HG03378 (cell line): ENCODE measurements at regions not wholly inside any gene's neighbourhood (a gene's known extent, or its start where the extent isn't known, plus 50 kb on each side); places are given as distances from the start of the nearest gene placed in this dataset.
A peak's percentile ranks its signal among the peaks of the same experiment; 100 is the strongest.
"Not testable (repeated sequence)": the region's sequence is repeated elsewhere in the genome, so short reads cannot be mapped to it uniquely, and the experiment has no call there.

Experiments used
- ATAC-seq: cut with Tn5 transposase; IDR thresholded peaks from one replicate; pipeline ENCODE4 v1.9.1; 2021; ENCODE audit warnings: mild to moderate bottlenecking, moderate library complexity; ENCODE audit not compliant: unreplicated experiment

DNA sequence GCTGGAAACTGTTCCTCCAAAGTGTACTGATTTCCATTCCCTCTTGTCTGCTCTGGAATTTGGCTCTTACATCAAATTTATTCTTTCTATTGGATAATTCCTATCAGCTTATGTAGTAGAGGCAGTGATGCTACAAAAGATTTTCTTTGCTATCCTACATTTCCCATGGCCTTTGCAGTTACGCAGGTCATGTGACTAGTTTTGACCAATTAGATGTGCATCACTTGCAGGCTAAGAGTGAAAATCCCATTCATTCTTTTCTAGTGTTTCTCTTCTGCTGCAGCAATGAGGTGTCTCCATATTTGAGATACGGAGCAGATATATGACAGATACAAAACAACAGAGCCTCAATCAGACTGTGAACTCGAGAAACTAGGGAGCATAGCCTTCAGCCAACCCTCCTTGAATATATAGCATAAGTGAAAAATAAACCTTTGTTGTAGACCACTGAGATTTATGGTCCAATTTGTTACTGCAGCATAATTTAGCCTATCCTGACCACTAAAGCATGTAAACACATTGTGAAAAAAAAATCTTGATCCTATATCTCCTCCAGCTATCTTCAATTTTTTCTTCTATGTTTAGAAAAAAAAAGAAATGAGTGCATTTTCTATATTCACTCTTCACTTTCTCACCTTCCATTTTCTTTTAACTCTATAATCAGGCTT lies 102.0 kb downstream of the HNMT start:
- no peak for ATAC-seq

DNA sequence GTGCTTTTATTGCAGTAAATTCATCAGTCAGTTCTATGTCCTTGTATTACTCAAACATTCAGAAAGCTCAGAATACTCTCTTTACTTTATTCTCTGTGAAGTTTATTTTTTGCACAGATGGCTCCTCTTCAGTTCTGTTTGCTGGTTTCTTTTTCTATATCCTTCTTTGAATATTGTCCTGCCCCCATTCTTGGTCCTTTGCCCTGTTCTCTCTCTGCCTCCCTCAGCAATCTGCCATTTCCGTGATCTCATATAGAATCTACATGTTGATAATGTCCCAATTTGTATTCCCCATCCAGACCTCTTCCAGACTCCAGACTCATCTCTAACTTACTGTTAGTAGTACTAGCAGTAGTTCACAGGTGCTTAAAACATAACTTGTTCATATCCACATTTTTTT lies 102.6 kb downstream of the HNMT start:
- no peak for ATAC-seq

DNA sequence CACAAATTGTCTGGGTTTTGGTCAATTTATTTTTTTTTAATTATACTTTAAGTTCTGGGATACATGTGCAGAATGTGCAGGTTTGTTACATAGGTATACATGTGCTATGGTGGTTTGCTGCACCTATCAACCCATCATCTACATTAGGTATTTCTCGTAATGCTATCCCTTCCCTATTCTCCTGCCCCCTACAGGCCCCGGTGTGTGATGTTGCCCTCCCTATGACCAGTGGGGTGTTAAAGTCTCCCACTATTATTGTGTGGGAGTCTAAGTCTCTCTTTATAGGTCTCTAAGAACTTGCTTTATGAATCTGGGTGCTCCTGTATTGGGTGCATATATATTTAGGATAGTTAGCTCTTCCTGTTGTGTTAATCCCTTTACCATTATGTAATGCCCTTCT lies 104.4 kb downstream of the HNMT start:
- not testable (repeated sequence) for ATAC-seq

DNA sequence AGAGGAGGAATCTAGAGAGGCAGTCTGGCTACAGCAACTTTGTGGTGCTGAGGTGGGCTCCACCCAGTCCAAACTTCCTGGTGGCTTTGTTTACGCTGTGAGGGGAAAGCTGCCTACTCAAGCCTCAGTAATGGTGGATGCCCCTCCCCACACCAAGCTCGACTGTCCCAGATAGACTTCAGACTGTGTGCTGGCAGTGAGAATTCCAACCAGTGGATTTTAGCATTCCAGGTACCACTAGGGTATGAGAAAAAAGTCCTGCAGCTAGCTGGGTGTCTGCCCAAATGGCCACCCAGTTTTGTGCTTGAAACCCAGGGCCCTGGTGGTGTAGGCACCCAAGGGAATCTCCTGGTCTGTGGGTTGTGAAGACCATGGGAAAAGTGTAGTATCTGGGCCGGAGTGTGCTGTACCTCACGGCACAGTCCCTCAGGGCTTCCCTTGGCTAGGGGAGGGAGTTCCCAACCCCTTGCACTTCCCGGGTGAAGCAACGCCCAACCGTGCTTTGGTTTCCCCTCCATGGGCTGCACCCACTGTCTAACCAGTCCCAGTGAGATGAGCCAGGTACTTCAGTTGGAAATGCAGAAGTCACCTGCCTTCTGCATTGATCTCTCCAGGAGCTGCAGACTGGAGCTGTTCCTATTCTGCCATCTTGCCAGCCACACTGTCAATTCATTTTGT lies 106.9 kb downstream of the HNMT start:
- ATAC-seq = not testable (repeated sequence)

DNA sequence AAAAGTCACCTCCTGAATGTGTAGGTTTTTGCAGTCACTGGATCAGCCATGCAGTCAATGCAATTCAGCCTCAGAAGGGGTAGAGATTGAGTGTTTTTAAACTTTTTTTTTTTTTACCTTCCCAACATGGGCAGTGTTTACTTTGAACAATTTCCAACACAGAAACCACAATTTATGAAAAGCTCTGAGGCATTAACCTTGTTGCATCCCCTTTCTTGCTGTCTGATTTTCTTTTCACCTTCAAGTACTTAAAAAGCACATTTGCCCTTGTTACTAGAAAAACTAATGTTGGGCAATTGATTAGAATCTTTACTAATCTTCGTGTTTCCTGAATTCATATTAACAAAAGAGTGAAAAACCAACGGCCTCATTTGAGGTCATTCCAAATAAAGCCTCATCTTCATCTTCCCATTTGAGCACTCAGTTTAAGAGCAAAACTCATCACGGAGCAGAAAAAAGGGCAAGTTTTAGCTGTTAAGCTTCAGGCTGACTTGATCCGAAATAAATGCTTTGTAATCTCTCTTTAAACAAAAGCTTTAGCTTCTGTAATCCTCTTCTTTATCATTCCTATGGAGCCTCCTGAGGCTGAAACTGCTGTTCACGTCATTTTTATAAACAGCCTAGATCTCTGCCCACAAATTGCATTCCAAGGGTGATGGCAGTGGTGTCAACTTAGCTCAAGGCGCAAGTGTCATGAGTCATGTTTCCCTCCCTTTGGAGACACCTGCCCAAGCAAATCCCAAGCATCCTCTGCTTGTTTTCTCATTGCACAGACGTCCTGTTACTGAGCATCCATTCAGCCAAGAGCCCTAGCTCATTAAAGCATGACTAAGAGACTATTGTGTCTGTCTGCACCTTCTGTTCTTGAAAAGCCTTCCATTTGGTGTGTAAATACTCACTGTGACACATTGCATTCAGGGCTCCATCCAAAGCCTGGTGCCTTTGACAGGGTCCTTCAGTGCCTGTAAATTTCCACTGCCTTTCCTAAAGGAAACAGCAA lies 107.7 kb downstream of the HNMT start:
- no peak for ATAC-seq

DNA sequence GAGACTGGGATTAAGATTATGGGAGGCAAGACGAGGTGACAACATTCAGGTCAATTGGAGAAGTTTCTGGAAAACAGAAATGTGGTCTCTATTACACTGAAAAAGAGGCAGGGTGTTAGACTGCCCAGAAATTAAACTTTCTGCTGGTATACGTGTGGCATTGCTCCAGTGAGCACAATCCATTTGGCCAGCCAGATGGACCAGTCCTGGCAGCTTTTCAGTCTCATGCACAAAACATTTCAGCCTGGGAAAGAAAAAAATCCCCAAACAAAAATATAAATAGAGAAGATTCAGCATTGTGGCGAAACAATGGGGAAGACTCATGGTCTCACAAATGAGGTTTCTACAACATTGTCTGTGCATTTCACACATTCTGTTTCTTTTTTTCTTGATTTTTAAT lies 113.9 kb downstream of the HNMT start:
- no peak for ATAC-seq

DNA sequence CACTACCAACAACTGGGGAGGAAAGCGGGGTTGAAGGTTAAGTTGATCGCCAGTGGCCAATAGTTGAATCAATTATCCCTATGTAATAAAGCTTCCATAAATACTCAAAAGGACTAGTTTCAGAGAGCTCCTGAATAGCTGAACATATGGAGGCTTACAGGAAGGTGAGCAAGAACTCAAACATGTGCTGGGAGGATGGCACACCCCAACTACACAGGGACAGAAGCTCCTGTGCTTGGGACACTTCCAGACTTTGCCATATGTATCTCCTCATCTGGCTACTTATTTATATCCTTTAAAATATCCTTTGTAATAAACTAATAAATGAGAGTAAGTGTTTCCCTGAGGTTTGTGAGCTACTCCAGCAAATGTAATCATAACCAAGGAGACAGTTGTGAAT lies 115.7 kb downstream of the HNMT start:
- ATAC-seq = no peak

DNA sequence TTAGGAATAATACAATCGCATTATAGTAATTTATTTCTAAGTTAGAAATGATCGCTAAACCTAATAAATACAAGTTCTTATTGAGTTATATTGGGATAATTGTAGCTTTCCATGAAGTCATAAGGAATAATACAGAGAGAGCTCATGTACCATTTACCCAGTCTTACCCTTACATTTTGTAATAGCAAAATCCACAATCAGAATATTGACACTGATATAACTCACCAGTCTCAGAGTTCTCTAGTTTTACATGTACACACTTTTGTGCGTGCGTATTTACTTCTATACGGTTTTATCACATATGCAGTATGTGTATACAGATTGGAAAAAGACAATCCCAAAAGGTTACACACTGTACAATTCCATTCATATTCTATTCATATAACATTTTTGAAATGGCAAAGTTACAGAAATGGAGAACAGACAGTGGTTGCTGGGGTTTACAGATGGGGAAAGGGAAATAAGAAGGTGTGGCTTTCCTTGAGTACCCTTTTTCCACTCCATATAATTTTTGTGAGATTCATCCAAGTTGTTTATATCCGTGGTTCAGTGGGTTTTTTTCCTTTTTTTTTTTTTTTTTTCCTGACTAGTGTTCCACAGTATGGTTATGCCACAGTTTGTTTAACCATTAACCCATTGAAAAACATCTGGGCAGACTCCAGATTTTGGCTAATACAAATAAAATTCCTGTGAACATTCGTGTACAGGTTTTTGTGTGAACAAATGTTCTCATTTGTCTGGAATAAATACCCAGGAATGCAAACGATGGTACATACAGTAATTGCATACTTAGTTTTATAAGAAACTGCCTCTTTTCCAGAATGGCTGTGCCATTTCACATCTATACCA lies 117.2 kb downstream of the HNMT start:
- no peak for ATAC-seq

DNA sequence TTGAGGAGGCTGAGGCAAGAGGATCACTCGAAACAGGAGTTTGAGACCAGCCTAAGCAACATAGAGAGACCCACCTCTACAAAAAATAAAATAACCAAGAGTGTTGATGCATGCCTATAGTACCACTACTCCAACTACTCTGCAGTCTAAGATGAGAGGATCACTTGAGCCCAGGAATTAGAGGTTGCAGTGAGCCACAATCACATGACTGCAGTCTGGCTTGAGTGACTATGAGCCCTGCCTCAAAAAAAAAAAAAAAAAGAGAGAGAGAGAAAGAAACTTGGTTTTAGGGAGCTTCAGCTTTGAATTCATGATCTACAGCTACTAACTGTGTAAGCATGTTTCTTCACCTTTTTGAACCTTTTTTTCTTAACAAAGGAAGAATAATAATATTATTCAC lies 119.9 kb downstream of the HNMT start:
- no peak for ATAC-seq

DNA sequence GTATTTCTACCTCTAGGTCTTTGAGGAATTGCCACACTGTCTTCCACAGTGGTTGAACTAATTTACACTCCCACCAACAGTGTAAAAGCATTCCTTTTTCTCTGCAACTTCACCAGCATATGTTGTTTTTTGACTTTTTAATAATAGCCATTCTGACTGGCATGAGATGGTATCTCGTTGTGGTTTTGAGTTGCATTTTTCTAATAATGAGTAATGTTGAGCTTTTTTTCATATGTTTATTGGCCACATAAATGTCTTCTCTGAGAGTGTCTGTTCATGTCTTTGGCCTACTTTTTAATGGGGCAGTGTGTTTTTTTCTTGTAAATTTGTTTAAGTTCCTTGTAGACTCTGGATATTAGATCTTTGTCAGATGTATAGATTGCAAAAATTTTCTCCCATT lies 121.2 kb downstream of the HNMT start:
- ATAC-seq = not testable (repeated sequence)

DNA sequence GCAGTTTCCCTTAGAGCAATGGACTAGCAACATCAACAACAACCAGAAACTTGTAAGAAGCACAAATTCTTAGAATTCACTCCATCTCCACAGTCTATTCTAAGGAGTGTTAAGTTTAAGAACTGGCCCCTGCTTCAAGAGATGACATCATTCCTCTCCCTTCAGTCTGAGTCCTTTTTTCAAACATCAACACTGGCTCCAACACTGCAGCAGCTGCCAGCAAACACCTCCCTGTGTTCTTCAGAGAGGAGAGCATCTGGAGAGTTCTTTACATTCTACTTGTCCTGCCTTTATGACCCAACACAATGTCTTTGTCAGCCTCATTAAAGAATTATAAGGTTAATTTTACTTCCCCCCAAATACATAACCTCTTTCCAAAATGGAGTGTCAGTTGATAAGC lies 122.3 kb downstream of the HNMT start:
- no peak for ATAC-seq

DNA sequence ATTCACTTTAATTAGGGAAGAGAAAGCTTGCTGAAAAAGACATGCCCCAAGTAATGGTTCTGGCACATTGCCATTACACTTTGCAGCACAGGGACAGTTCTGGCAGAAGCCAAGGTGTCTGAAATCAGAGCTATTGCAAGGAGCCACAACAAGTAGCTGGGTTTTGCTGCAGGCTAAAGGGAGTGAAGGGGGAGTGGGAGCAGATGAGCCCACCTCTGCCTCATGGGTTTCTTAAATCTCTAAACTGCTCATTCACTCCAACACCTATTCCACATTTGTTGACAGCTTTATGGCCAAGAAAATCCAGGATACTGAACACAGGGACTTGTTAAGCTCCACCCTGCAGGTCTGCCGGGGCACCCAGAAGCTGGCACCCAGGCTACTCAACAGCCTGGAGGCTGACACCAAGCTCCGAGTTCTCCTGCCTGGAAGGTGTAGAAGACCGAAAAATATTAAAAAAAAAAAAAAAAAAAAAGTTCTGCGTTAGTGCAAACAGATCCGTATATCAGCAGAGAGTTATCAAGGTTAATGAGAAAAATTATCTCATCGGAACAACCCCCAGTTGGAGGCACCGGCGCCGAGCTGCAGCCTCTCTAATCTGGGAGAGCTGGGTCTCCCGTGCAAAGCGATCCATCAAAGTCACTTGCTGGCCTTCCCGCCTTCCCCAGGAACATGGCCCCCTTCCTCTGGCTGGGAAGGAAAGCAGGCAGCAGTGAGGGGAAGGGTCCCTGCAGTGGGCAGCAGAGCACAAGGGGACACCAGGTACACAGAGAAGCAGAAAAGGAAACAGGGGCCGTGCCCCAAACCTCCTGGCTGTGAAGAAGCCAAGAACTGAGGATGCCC lies 123.7 kb downstream of the HNMT start:
- ATAC-seq = no peak

DNA sequence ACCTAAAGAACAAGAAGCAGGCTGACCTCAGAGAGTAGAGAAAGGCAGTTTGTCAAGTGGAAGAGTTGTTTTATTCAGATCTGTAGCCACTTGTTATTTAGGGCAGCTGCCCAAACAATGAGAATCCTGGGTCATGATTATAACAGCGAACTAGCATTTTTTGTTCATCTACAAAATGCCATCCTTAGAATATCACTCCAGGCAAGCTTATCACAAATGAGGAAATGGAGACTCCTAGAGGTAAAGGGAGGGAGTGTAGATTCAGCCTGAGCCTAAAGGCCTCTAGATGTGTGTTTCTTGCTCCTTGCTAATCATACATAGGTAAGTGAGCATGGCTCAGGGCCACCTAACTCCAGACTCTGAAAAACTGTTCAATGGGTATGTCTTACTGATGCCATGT lies 126.1 kb downstream of the HNMT start:
- ATAC-seq = peak; percentile 85

DNA sequence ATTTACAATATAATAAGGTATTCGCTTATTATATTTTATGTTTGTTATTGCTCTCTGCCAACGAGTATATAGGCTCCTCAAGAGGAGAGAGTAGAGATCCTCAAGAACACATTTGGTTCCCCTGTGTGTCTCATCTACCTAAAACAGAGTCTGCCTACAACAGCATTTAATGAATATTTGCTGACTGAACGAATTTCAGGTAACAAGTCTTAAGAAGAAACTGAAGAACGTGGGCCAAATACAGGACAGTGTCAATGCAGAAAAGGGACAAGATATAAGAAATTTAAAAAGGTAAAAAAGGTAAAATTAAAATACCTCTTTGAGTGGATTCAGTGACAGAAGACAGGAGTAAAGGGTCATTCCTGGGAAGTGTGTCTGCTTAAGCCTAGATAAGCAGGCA lies 129.2 kb downstream of the HNMT start:
- ATAC-seq = no peak

DNA sequence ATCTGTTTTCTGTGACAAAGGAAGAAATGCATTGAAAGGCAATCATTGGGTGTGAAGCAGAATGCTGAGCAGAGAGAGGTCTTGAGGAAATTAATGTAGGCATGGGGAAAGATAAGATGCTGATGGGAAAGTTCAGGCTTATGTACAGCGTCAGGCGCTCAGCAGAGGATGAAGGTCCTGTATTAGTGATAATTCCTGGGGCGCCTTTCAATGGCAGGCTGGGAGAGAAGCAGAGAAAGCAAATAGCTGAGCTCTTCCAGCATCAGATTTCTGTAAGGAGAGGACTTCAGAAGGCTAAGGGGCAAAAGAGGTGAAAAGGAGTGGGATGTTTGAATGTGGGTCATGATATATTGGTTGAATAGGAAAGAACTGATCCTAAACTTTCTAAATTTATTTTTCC lies 129.8 kb downstream of the HNMT start:
- no peak for ATAC-seq

DNA sequence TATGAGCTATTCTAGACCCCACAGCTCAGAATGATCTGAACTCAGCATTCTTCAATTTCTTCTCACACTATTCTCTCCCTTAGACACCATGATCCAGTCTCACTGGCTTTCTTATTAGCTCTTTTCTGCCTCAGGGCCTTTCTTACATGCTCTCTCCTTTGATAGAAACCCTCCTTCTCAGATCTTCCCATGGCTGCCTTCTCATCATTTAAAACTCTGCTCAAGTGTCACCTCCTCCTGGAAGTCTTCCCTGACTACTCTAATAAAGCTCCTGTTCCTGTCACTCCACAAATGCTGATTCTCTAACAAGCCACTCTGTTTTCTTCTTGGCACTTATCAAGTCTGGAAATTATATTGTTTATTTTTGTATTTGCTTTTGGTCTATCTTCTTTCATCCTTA lies 131.1 kb downstream of the HNMT start:
- no peak for ATAC-seq

DNA sequence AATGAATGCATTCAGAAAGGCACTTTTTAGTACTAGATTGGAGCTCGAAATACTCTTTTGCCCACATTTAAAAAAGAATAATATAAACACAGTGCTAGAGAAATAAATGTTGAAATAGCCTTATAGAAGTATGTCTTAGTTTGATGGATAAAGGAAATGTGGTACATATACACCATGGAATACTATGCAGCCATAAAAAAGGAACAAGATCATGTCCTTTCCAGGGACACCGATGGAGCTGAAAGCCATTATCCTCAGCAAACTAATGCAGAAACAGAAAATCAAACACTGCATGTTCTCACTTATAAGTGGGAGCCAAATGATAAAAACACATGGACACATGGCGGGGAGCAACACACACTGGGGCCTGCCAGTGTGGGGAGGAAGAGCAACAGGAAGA lies 135.0 kb downstream of the HNMT start:
- not testable (repeated sequence) for ATAC-seq

DNA sequence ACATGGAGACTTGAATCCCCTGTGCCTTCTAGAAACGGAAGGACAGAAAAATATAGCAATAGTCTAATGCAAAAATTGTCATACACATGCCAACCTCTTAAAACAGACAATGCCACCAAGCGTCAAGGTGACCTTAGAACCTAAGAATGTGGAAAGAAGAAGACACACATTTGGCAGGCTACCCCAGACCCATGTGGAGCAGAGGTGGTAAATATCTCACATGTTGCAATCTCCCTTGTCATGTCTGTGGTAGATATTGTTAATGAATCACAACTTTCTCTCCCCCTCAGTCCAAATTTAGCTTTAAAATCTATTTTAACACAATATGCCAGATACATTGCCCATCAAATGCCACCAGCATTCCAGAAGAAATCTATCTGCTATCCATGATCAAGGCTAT lies 137.4 kb downstream of the HNMT start:
- no peak for ATAC-seq

DNA sequence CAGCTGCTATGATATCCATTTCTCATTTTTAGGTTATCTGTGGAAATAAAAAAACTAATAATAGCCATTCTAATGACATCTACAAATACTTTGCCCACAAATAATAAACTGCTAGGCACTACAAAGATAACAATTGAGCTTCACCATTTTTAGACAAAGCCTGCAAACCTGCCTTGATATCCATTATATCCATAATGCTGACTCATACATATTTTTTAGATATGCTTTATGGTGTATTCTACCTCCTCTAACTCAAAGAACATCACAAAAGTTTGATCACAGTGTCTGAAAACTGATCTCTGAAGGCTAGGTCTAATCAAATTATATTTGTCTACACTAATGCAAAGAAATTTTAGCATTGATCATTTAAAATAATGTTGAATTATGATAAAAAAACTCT lies 138.4 kb downstream of the HNMT start:
- no peak for ATAC-seq

DNA sequence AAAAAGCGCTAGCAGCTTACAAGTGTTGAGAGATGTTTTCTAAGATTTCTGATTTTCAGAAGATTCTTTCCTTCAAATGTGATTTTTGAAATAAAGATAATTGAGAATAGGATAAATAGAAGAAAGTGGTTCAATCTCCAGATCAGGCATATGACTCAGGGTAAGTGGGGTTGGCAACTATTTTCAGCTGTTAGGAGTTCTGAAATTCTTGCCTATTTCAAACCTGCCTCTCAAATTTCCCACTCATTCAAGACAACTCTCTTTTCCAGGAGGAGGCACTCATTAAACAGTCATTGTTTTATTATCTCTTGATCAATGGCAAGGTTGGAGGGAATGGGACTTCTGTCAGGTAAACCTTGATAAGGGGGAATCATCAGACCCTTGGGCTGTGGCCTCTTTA lies 138.9 kb downstream of the HNMT start:
- ATAC-seq = no peak
